GM12878 (cell line): ENCODE measurements at regions not wholly inside any gene's neighbourhood (a gene's known extent, or its start where the extent isn't known, plus 50 kb on each side); places are given as distances from the start of the nearest gene placed in this dataset.
"Not testable (repeated sequence)": the region's sequence is repeated elsewhere in the genome, so short reads cannot be mapped to it uniquely, and the experiment has no call there.

Experiments
- ATAC-seq: fragments of 200-7000 bp; cut with Tn5 transposase; 3 replicates; pipeline ENCODE4 v1.9.1; 2020; ENCODE audit warnings: mild to moderate bottlenecking, moderate library complexity
- BruUV-seq: library from RNA; stranded (reverse); fragments of 400-500 nt; replicated peaks from 2 replicates; lab custom pipeline; 2021; lab: Mats Ljungman, UMichigan
- CTCF ChIA-PET: fragments of 300-600 bp; sonication (Branson Sonifier 250); formaldehyde crosslinking; extraction: SDS; loops from one replicate; lab custom pipeline; 2021; ENCODE audit warnings: inconsistent platforms; lab: Yijun Ruan, JAX
- POLR2A ChIA-PET: fragments of 350-600 bp; formaldehyde crosslinking; extraction: SDS; loops from one replicate; lab custom pipeline; 2021; ENCODE audit warnings: inconsistent platforms; lab: Charles Lee
- RAD21 ChIA-PET: fragments of 300-600 bp; sonication (Branson Sonifier 250); formaldehyde crosslinking; loops from one replicate; lab custom pipeline; 2023; ENCODE audit warnings: antibody characterized with exemption; ENCODE audit not compliant: unreplicated experiment; lab: Charles Lee
- SMC1A ChIA-PET: fragments of 300-600 bp; sonication (Branson Sonifier 250); formaldehyde crosslinking; loops from one replicate; lab custom pipeline; 2023; ENCODE audit not compliant: unreplicated experiment, uncharacterized antibody; lab: Charles Lee
- DNase-seq: peaks from one replicate; pipeline ENCODE4 v3.0.0-alpha.2; 2011; ENCODE audit warnings: low read depth, low spot score
- FAIRE-seq: peaks from 3 replicates; lab custom pipeline; 2011; peaks lifted over from hg19 to GRCh38; lab: Jason Lieb, UNC
- H2AFZ ChIP-seq: 2 replicates; pipeline ENCODE4 v1.6.0; 2011; ENCODE audit warnings: low read depth, low read length, control low read depth; ENCODE audit not compliant: control insufficient read depth
- H3K27ac ChIP-seq: 2 replicates; pipeline ENCODE4 v1.5.1; 2011; ENCODE audit warnings: control low read depth; ENCODE audit not compliant: control insufficient read depth, insufficient read depth
- H3K27me3 ChIP-seq, 2 experiments: replicated peaks in 1 of 2; 2 replicates each; pipeline versions ENCODE4 v1.6.0 to v1.6.1; 2011; ENCODE audit warnings: low read length in 1 of 2; ENCODE audit not compliant: control insufficient read depth in 2 of 2, insufficient read depth in 2 of 2
- H3K36me3 ChIP-seq, 2 experiments: 2 replicates each; pipeline ENCODE4 v1.5.1; 2011; ENCODE audit warnings: low read length in 1 of 2; ENCODE audit not compliant: control insufficient read depth in 2 of 2, insufficient read depth in 2 of 2
- H3K4me1 ChIP-seq: 2 replicates; pipeline ENCODE4 v1.6.1; 2011; ENCODE audit warnings: mild to moderate bottlenecking, low read length, moderate library complexity, mixed read lengths; ENCODE audit not compliant: control insufficient read depth, insufficient read depth
- H3K4me2 ChIP-seq: 2 replicates; pipeline ENCODE4 v1.6.0; 2011; ENCODE audit warnings: control low read depth; ENCODE audit not compliant: control insufficient read depth, insufficient read depth
- H3K4me3 ChIP-seq: fragments of 200-600 bp; sonication (generic); 2 replicates; pipeline ENCODE4 v1.5.1; 2016
- H3K79me2 ChIP-seq: 2 replicates; pipeline ENCODE4 v1.6.0; 2011; ENCODE audit warnings: low read length; ENCODE audit not compliant: control insufficient read depth, insufficient read depth
- H3K9ac ChIP-seq: 2 replicates; pipeline ENCODE4 v1.8.0; 2011; ENCODE audit warnings: low read length, control low read depth, mixed read lengths; ENCODE audit not compliant: control insufficient read depth, insufficient read depth
- H3K9me3 ChIP-seq: replicated peaks from 3 replicates; pipeline ENCODE4 v1.5.1; 2011; ENCODE audit warnings: mild to moderate bottlenecking, low read length; ENCODE audit not compliant: control insufficient read depth, insufficient read depth
- H4K20me1 ChIP-seq: 2 replicates; pipeline ENCODE4 v1.6.0; 2011; ENCODE audit not compliant: control insufficient read depth, insufficient read depth
- CBX3 ChIP-seq: fragments of 200-600 bp; sonication (generic); IDR thresholded peaks from 2 replicates; pipeline ENCODE4 v1.6.1; 2016; ENCODE audit warnings: low read depth, borderline replicate concordance
- CEBPB ChIP-seq, 2 experiments: fragments of 150-350 bp in 1 of 2; IDR thresholded peaks; 2 replicates each; pipeline ENCODE4 v1.6.1; 2012 to 2014; ENCODE audit warnings: low read depth in 2 of 2, low read length in 2 of 2, borderline replicate concordance in 1 of 2, inconsistent platforms in 1 of 2
- ETV6 ChIP-seq, 2 experiments: fragments of 450-650 bp in 1 of 2; IDR thresholded peaks in 1 of 2; conservative IDR thresholded peaks in 1 of 2; 2 replicates each; pipeline ENCODE4 v1.6.1; 2014; ENCODE audit warnings: antibody characterized with exemption in 1 of 2, borderline replicate concordance in 1 of 2, low read depth in 1 of 2, mild to moderate bottlenecking in 1 of 2, moderate library complexity in 1 of 2
- KAT2A ChIP-seq: conservative IDR thresholded peaks from 2 replicates; pipeline ENCODE4 v1.6.1; 2011; ENCODE audit warnings: low read depth, low read length; ENCODE audit not compliant: control insufficient read depth
- NFYB ChIP-seq: IDR thresholded peaks from 2 replicates; pipeline ENCODE4 v1.6.1; 2011; ENCODE audit warnings: low read depth, mild to moderate bottlenecking, low read length, improper control_type of control experiment, moderate library complexity; ENCODE audit not compliant: insufficient read depth
- RBBP5 ChIP-seq: fragments of 200-600 bp; sonication (generic); conservative IDR thresholded peaks from 2 replicates; pipeline ENCODE4 v1.6.1; 2016
- SMAD5 ChIP-seq: IDR thresholded peaks from 2 replicates; pipeline ENCODE4 v1.6.1; 2016; ENCODE audit warnings: antibody characterized with exemption, low read depth
- SUZ12 ChIP-seq: fragments of 200-600 bp; sonication (generic); IDR thresholded peaks from one replicate; pipeline ENCODE4 v1.6.1; 2018; ENCODE audit warnings: antibody characterized with exemption, mild to moderate bottlenecking; ENCODE audit not compliant: unreplicated experiment
- TARDBP ChIP-seq: IDR thresholded peaks from 2 replicates; pipeline ENCODE4 v1.6.1; 2016; ENCODE audit warnings: borderline replicate concordance
- TCF12 ChIP-seq: IDR thresholded peaks from 2 replicates; pipeline ENCODE4 v1.6.1; 2011; ENCODE audit warnings: low read depth, mild to moderate bottlenecking, low read length
- WGBS: methylation state at CpG from one replicate; pipeline ENCODE4 v1.1.6; 2016; ENCODE audit warnings: low lambda C conversion rate; ENCODE audit not compliant: insufficient replicate concordance, insufficient coverage; ENCODE audit errors: missing lambda C conversion rate; 5-methylcytosine and 5-hydroxymethylcytosine counted together
- in situ Hi-C: fragments of 300-500 bp; cut with MboI; formaldehyde crosslinking; loops from 9 replicates; pipeline ENCODE4 v1.14.3; 2018; ENCODE audit warnings: mixed read lengths
- intact Hi-C: fragments of 100-400 bp; cut with micrococcal nuclease; formaldehyde crosslinking; loops from one replicate; pipeline ENCODE4 v1.14.2; 2022; ENCODE audit not compliant: unreplicated experiment
- TF ChIP-seq, protein P1 (sequence below): fragments of 450-650 bp; formaldehyde crosslinking; IDR thresholded peaks from 2 replicates; pipeline ENCODE4 v1.4.0; 2020; ENCODE audit warnings: mild to moderate bottlenecking, moderate library complexity

GRCh38 chr2:208800887-208801286 lies 394.3 kb downstream of the PTH2R start:
- H3K27me3 ChIP-seq, H3K9ac ChIP-seq, ATAC-seq, H3K9me3 ChIP-seq, H2AFZ ChIP-seq, RAD21 ChIA-PET, H3K79me2 ChIP-seq, H3K27ac ChIP-seq, H3K36me3 ChIP-seq, SMC1A ChIA-PET, DNase-seq, H4K20me1 ChIP-seq, H3K4me1 ChIP-seq, H3K4me3 ChIP-seq, CTCF ChIA-PET, in situ Hi-C loops, POLR2A ChIA-PET, BruUV-seq, intact Hi-C loops, FAIRE-seq, H3K4me2 ChIP-seq: not testable (repeated sequence)
- 57% methylated on average over 12 of the region's 12 CpGs for WGBS

- ChIA-PET POLR2A (no interaction called here), RAD21 (no interaction called here), SMC1A (no interaction called here), CTCF (no interaction called here)
- ATAC-seq (no peak), FAIRE-seq (no peak), DNase-seq (no peak)
- no peaks in the 10 kb centered on the region for H3K9me3 ChIP-seq
- H3K27me3 ChIP-seq: no peaks in the 10 kb centered on the region
- in situ Hi-C loops (no loop called here), intact Hi-C loops (no loop called here)
- H3K9ac ChIP-seq: no peak overlapping the region
- no peaks in the 10 kb centered on the region for H3K4me1 ChIP-seq
- WGBS: 73% methylated on average over 2 of the region's 2 CpGs
- H2AFZ ChIP-seq: no peak overlapping the region
- no peak overlapping the region for H3K4me2 ChIP-seq
- H3K27ac ChIP-seq: no peak overlapping the region
- BruUV-seq: no TSS peak
- no peak overlapping the region for H3K4me3 ChIP-seq
- no peaks in the 10 kb centered on the region for H4K20me1 ChIP-seq
- H3K79me2 ChIP-seq: no peaks in the 10 kb centered on the region
- H3K36me3 ChIP-seq: no peaks in the 10 kb centered on the region
- no peak for TF ChIP-seq TCF12
- no peak for TF ChIP-seq SMAD5
- TF ChIP-seq, protein P1, sequence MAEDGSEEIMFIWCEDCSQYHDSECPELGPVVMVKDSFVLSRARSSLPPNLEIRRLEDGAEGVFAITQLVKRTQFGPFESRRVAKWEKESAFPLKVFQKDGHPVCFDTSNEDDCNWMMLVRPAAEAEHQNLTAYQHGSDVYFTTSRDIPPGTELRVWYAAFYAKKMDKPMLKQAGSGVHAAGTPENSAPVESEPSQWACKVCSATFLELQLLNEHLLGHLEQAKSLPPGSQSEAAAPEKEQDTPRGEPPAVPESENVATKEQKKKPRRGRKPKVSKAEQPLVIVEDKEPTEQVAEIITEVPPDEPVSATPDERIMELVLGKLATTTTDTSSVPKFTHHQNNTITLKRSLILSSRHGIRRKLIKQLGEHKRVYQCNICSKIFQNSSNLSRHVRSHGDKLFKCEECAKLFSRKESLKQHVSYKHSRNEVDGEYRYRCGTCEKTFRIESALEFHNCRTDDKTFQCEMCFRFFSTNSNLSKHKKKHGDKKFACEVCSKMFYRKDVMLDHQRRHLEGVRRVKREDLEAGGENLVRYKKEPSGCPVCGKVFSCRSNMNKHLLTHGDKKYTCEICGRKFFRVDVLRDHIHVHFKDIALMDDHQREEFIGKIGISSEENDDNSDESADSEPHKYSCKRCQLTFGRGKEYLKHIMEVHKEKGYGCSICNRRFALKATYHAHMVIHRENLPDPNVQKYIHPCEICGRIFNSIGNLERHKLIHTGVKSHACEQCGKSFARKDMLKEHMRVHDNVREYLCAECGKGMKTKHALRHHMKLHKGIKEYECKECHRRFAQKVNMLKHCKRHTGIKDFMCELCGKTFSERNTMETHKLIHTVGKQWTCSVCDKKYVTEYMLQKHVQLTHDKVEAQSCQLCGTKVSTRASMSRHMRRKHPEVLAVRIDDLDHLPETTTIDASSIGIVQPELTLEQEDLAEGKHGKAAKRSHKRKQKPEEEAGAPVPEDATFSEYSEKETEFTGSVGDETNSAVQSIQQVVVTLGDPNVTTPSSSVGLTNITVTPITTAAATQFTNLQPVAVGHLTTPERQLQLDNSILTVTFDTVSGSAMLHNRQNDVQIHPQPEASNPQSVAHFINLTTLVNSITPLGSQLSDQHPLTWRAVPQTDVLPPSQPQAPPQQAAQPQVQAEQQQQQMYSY (CRISPR knock-in tag): no peak
- TF ChIP-seq NFYB: no peak
- no peak for TF ChIP-seq CBX3
- no peak for TF ChIP-seq KAT2A
- TF ChIP-seq ETV6 (conservative IDR thresholded peaks at IDR 0.05 in 1 of 2, IDR thresholded peaks at IDR 0.05 in 1 of 2; ENCODE audit: borderline replicate concordance in 1 of 2, low read depth in 1 of 2): no peak
- no peak for TF ChIP-seq SUZ12
- TF ChIP-seq RBBP5: no peak
- TF ChIP-seq TARDBP: no peak
- no peak for TF ChIP-seq CEBPB (IDR thresholded peaks at IDR 0.05; ENCODE audit: borderline replicate concordance in 1 of 2, low read depth in 2 of 2, low read length in 2 of 2)
Observed at GRCh38 chr2:208807756-208808155, 401.2 kb downstream of the PTH2R start.
